K562 (cell line): ENCODE measurements at regions not wholly inside any gene's neighbourhood (a gene's known extent, or its start where the extent isn't known, plus 50 kb on each side); places are given as distances from the start of the nearest gene placed in this dataset.

Source experiments
- ATAC-seq: fragments of 200-7000 bp; cut with Tn5 transposase; 3 replicates; pipeline ENCODE4 v1.9.1; 2020; ENCODE audit warnings: moderate library complexity
- BruUV-seq: library from RNA; stranded (reverse); fragments of 400-500 nt; replicated peaks from 2 replicates; lab custom pipeline; 2021; lab: Mats Ljungman, UMichigan
- CTCF ChIA-PET: fragments of 300-600 bp; formaldehyde crosslinking; extraction: SDS; loops from one replicate; lab custom pipeline; 2021; ENCODE audit warnings: low intra/inter-chr PET ratio; lab: Yijun Ruan, JAX
- POLR2A ChIA-PET: fragments of 300-600, 350-650 bp; sonication (Branson Sonifier 250); formaldehyde crosslinking; extraction: SDS; loops from one replicate; lab custom pipeline; 2021; ENCODE audit warnings: antibody characterized with exemption, inconsistent platforms; lab: Yijun Ruan, JAX
- DNase-seq, 4 experiments: peaks; one replicate each; pipeline versions ENCODE4 v3.0.0 to v3.0.0-alpha.2; 2011 to 2018; ENCODE audit warnings: low spot score in 3 of 4, mixed read lengths in 3 of 4; ENCODE audit errors: extremely low read depth in 1 of 4
- FAIRE-seq: peaks from 2 replicates; lab custom pipeline; 2011; peaks lifted over from hg19 to GRCh38; lab: Jason Lieb, UNC
- H2AFZ ChIP-seq: 2 replicates; pipeline ENCODE4 v1.6.0; 2011; ENCODE audit warnings: low read depth, low read length, control low read depth, inconsistent platforms
- H3K27ac ChIP-seq: fragments of 200-600 bp; 3 replicates; pipeline ENCODE4 v1.8.0; 2011; ENCODE audit warnings: low read depth, mild to moderate bottlenecking, control low read depth, inconsistent platforms, low read length, moderate library complexity, mixed read lengths; ENCODE audit errors: extremely low read depth
- H3K27me3 ChIP-seq, 2 experiments: fragments of 300-600 bp in 1 of 2; 2 replicates in 1 of 2; 3 replicates in 1 of 2; pipeline versions ENCODE4 v1.6.0 to v1.8.0; 2011; ENCODE audit warnings: inconsistent platforms in 2 of 2, low read length in 2 of 2, mild to moderate bottlenecking in 1 of 2, mixed read lengths in 1 of 2, moderate library complexity in 1 of 2; ENCODE audit not compliant: control insufficient read depth in 2 of 2, insufficient read depth in 2 of 2
- H3K36me3 ChIP-seq: fragments of 300-600 bp; 3 replicates; pipeline ENCODE4 v1.8.0; 2011; ENCODE audit warnings: mild to moderate bottlenecking, low read length, inconsistent platforms; ENCODE audit not compliant: control insufficient read depth, insufficient read depth
- H3K4me1 ChIP-seq, 2 experiments: fragments of 200-600 bp in 1 of 2; replicated peaks in 1 of 2; 2 replicates in 1 of 2; 3 replicates in 1 of 2; pipeline versions ENCODE4 v1.5.1 to v1.8.0; 2011; ENCODE audit warnings: inconsistent platforms in 2 of 2, low read length in 2 of 2, mild to moderate bottlenecking in 1 of 2, mixed read lengths in 1 of 2, moderate library complexity in 1 of 2; ENCODE audit not compliant: control insufficient read depth in 2 of 2, insufficient read depth in 2 of 2
- H3K4me2 ChIP-seq: 2 replicates; pipeline ENCODE4 v1.6.1; 2011; ENCODE audit warnings: low read length, control low read depth, inconsistent platforms, mixed read lengths; ENCODE audit not compliant: insufficient read depth
- H3K4me3 ChIP-seq: fragments of 200-600 bp; sonication (generic), shearing (Covaris generic); 2 replicates; pipeline ENCODE4 v1.5.1; 2016; ENCODE audit warnings: control low read depth, inconsistent platforms
- H3K79me2 ChIP-seq: fragments of 200-600 bp; 3 replicates; pipeline ENCODE4 v1.8.0; 2011; ENCODE audit warnings: low read length, inconsistent platforms; ENCODE audit not compliant: control insufficient read depth, insufficient read depth
- H3K9ac ChIP-seq, 2 experiments: 2 replicates each; pipeline versions ENCODE4 v1.6.0 to v1.6.1; 2011; ENCODE audit warnings: low read depth in 2 of 2, low read length in 2 of 2, control low read depth in 1 of 2, inconsistent platforms in 1 of 2, mild to moderate bottlenecking in 1 of 2, mixed read lengths in 1 of 2; ENCODE audit not compliant: insufficient read depth in 1 of 2
- H3K9me1 ChIP-seq: one replicate; pipeline ENCODE4 v1.6.0; 2011; ENCODE audit warnings: inconsistent platforms, mild to moderate bottlenecking, low read length, moderate library complexity; ENCODE audit not compliant: control insufficient read depth, insufficient read depth
- H3K9me3 ChIP-seq: replicated peaks from 2 replicates; pipeline ENCODE4 v1.5.1; 2011; ENCODE audit warnings: low read depth, low read length, inconsistent platforms; ENCODE audit not compliant: control insufficient read depth, insufficient read depth
- H4K20me1 ChIP-seq: replicated peaks from 2 replicates; pipeline ENCODE4 v1.6.1; 2011; ENCODE audit warnings: low read length, inconsistent platforms, mixed read lengths; ENCODE audit not compliant: control insufficient read depth, insufficient read depth
- ARHGAP35 ChIP-seq: fragments of 450-650 bp; IDR thresholded peaks from 2 replicates; pipeline ENCODE4 v1.6.1; 2018; ENCODE audit not compliant: partially characterized antibody
- CREB3L1 ChIP-seq: fragments of 450-650 bp; IDR thresholded peaks from 2 replicates; pipeline ENCODE4 v1.6.1; 2014; ENCODE audit warnings: low read depth, mild to moderate bottlenecking, moderate library complexity, borderline replicate concordance
- ELK1 ChIP-seq: sonication (generic); formaldehyde crosslinking; IDR thresholded peaks from 2 replicates; pipeline ENCODE4 v1.8.1; 2022; ENCODE audit warnings: missing genetic modification reagents
- GTF2F1 ChIP-seq: IDR thresholded peaks from 2 replicates; pipeline ENCODE4 v1.6.1; 2011; ENCODE audit warnings: low read depth, low read length, improper control_type of control experiment
- IRF1 ChIP-seq: sonication (generic); formaldehyde crosslinking; IDR thresholded peaks from 2 replicates; pipeline ENCODE4 v1.8.0; 2022; ENCODE audit warnings: missing genetic modification reagents, mild to moderate bottlenecking, borderline replicate concordance
- POLR2B ChIP-seq: fragments of 450-650 bp; IDR thresholded peaks from 2 replicates; pipeline ENCODE4 v1.6.1; 2018; ENCODE audit warnings: low read depth; ENCODE audit not compliant: partially characterized antibody
- REST ChIP-seq, 2 experiments: fragments of 450-650 bp; formaldehyde crosslinking in 1 of 2; IDR thresholded peaks; 2 replicates each; pipeline versions ENCODE4 v1.4.0 to v1.6.1; 2014 to 2020; ENCODE audit warnings: mild to moderate bottlenecking in 2 of 2, borderline replicate concordance in 1 of 2, low read depth in 1 of 2
- TRIM24 ChIP-seq, 2 experiments: fragments of 450-650 bp; IDR thresholded peaks; 2 replicates each; pipeline ENCODE4 v1.6.1; 2016
- WGBS: fragments of 100-300 bp; shearing (Covaris generic); methylation state at CpG from one replicate; pipeline ENCODE4 v1.1.6; 2016; ENCODE audit warnings: low coverage, mixed read lengths; ENCODE audit not compliant: insufficient coverage; ENCODE audit errors: missing lambda C conversion rate; 5-methylcytosine and 5-hydroxymethylcytosine counted together
- in situ Hi-C: fragments of 300-500 bp; cut with MboI; formaldehyde crosslinking; loops from 4 replicates; pipeline ENCODE4 v1.15.0; 2018; ENCODE audit warnings: inconsistent platforms, mixed read lengths
- intact Hi-C: fragments of 100-400 bp; cut with micrococcal nuclease; formaldehyde crosslinking; loops from 2 replicates; pipeline ENCODE4 v1.14.2; 2022
- TF ChIP-seq, protein P1 (sequence below): fragments of 250-450 bp; sonication (Bioruptor Pico); IDR thresholded peaks from 2 replicates; pipeline ENCODE4 v1.8.0; 2022; ENCODE audit warnings: moderate library complexity, mild to moderate bottlenecking, inconsistent platforms

- CTCF ChIA-PET = no interaction called here
- TF ChIP-seq CREB3L1 = no peak
- TF ChIP-seq REST (IDR thresholded peaks at IDR 0.05; ENCODE audit: borderline replicate concordance) = no peak
- no peak for TF ChIP-seq REST (CRISPR knock-in tag; IDR thresholded peaks at IDR 0.05; ENCODE audit: low read depth)
- TF ChIP-seq ELK1 (CRISPR knock-in tag) = no peak
- no peak for TF ChIP-seq IRF1 (CRISPR knock-in tag)
- TF ChIP-seq TRIM24 (IDR thresholded peaks at IDR 0.05) = no peak
- TF ChIP-seq POLR2B = no peak
- TF ChIP-seq, protein P1, sequence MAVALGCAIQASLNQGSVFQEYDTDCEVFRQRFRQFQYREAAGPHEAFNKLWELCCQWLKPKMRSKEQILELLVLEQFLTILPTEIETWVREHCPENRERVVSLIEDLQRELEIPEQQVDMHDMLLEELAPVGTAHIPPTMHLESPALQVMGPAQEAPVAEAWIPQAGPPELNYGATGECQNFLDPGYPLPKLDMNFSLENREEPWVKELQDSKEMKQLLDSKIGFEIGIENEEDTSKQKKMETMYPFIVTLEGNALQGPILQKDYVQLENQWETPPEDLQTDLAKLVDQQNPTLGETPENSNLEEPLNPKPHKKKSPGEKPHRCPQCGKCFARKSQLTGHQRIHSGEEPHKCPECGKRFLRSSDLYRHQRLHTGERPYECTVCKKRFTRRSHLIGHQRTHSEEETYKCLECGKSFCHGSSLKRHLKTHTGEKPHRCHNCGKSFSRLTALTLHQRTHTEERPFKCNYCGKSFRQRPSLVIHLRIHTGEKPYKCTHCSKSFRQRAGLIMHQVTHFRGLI (CRISPR knock-in tag) = no peak
- no peak for TF ChIP-seq ARHGAP35
- no peak for TF ChIP-seq GTF2F1
Observed at GRCh38 chr5:9731159-9731558, 101.0 kb upstream of the TAS2R1 start.

More at GRCh38 chr5:9731159-9731558, 101.0 kb upstream of the TAS2R1 start:
- no peaks in the 10 kb centered on the region for H3K9me3 ChIP-seq
- no peak overlapping the region for H2AFZ ChIP-seq
- no peak for ATAC-seq
- no peak overlapping the region for H3K4me2 ChIP-seq
- no peaks in the 10 kb centered on the region for H3K27me3 ChIP-seq
- no peaks in the 10 kb centered on the region for H3K36me3 ChIP-seq
- BruUV-seq = no TSS peak
- H3K9ac ChIP-seq = no peak overlapping the region
- DNase-seq = no peak
- H3K27ac ChIP-seq = no peak overlapping the region
- no peaks in the 10 kb centered on the region for H3K4me1 ChIP-seq
- in situ Hi-C loops (no loop called here), intact Hi-C loops (no loop called here)
- H3K79me2 ChIP-seq = no peaks in the 10 kb centered on the region
- WGBS = 0% methylated on average over 11 of the region's 11 CpGs
- no peaks in the 10 kb centered on the region for H4K20me1 ChIP-seq
- no peak for FAIRE-seq
- H3K4me3 ChIP-seq = no peak overlapping the region
- POLR2A ChIA-PET = no interaction called here
- no peaks in the 10 kb centered on the region for H3K9me1 ChIP-seq
